GM12878 (cell line): ENCODE measurements at regions not wholly inside any gene's neighbourhood (a gene's known extent, or its start where the extent isn't known, plus 50 kb on each side); places are given as distances from the start of the nearest gene placed in this dataset.

Source experiments
- ATAC-seq: fragments of 200-7000 bp; cut with Tn5 transposase; 3 replicates; pipeline ENCODE4 v1.9.1; 2020; ENCODE audit warnings: mild to moderate bottlenecking, moderate library complexity
- BruUV-seq: library from RNA; stranded (reverse); fragments of 400-500 nt; replicated peaks from 2 replicates; lab custom pipeline; 2021; lab: Mats Ljungman, UMichigan
- CTCF ChIA-PET: fragments of 300-600 bp; sonication (Branson Sonifier 250); formaldehyde crosslinking; extraction: SDS; loops from one replicate; lab custom pipeline; 2021; ENCODE audit warnings: inconsistent platforms; lab: Yijun Ruan, JAX
- POLR2A ChIA-PET: fragments of 350-600 bp; formaldehyde crosslinking; extraction: SDS; loops from one replicate; lab custom pipeline; 2021; ENCODE audit warnings: inconsistent platforms; lab: Charles Lee
- RAD21 ChIA-PET: fragments of 300-600 bp; sonication (Branson Sonifier 250); formaldehyde crosslinking; loops from one replicate; lab custom pipeline; 2023; ENCODE audit warnings: antibody characterized with exemption; ENCODE audit not compliant: unreplicated experiment; lab: Charles Lee
- SMC1A ChIA-PET: fragments of 300-600 bp; sonication (Branson Sonifier 250); formaldehyde crosslinking; loops from one replicate; lab custom pipeline; 2023; ENCODE audit not compliant: unreplicated experiment, uncharacterized antibody; lab: Charles Lee
- DNase-seq: peaks from one replicate; pipeline ENCODE4 v3.0.0-alpha.2; 2011; ENCODE audit warnings: low read depth, low spot score
- FAIRE-seq: peaks from 3 replicates; lab custom pipeline; 2011; peaks lifted over from hg19 to GRCh38; lab: Jason Lieb, UNC
- H2AFZ ChIP-seq: 2 replicates; pipeline ENCODE4 v1.6.0; 2011; ENCODE audit warnings: low read depth, low read length, control low read depth; ENCODE audit not compliant: control insufficient read depth
- H3K27ac ChIP-seq: 2 replicates; pipeline ENCODE4 v1.5.1; 2011; ENCODE audit warnings: control low read depth; ENCODE audit not compliant: control insufficient read depth, insufficient read depth
- H3K27me3 ChIP-seq, 2 experiments: replicated peaks in 1 of 2; 2 replicates each; pipeline versions ENCODE4 v1.6.0 to v1.6.1; 2011; ENCODE audit warnings: low read length in 1 of 2; ENCODE audit not compliant: control insufficient read depth in 2 of 2, insufficient read depth in 2 of 2
- H3K36me3 ChIP-seq, 2 experiments: 2 replicates each; pipeline ENCODE4 v1.5.1; 2011; ENCODE audit warnings: low read length in 1 of 2; ENCODE audit not compliant: control insufficient read depth in 2 of 2, insufficient read depth in 2 of 2
- H3K4me1 ChIP-seq: 2 replicates; pipeline ENCODE4 v1.6.1; 2011; ENCODE audit warnings: mild to moderate bottlenecking, low read length, moderate library complexity, mixed read lengths; ENCODE audit not compliant: control insufficient read depth, insufficient read depth
- H3K4me2 ChIP-seq: 2 replicates; pipeline ENCODE4 v1.6.0; 2011; ENCODE audit warnings: control low read depth; ENCODE audit not compliant: control insufficient read depth, insufficient read depth
- H3K4me3 ChIP-seq: fragments of 200-600 bp; sonication (generic); 2 replicates; pipeline ENCODE4 v1.5.1; 2016
- H3K79me2 ChIP-seq: 2 replicates; pipeline ENCODE4 v1.6.0; 2011; ENCODE audit warnings: low read length; ENCODE audit not compliant: control insufficient read depth, insufficient read depth
- H3K9ac ChIP-seq: 2 replicates; pipeline ENCODE4 v1.8.0; 2011; ENCODE audit warnings: low read length, control low read depth, mixed read lengths; ENCODE audit not compliant: control insufficient read depth, insufficient read depth
- H3K9me3 ChIP-seq: replicated peaks from 3 replicates; pipeline ENCODE4 v1.5.1; 2011; ENCODE audit warnings: mild to moderate bottlenecking, low read length; ENCODE audit not compliant: control insufficient read depth, insufficient read depth
- H4K20me1 ChIP-seq: 2 replicates; pipeline ENCODE4 v1.6.0; 2011; ENCODE audit not compliant: control insufficient read depth, insufficient read depth
- BCL11A ChIP-seq: IDR thresholded peaks from 2 replicates; pipeline ENCODE4 v1.6.1; 2011; ENCODE audit warnings: low read depth, low read length
- CUX1 ChIP-seq: IDR thresholded peaks from 2 replicates; pipeline ENCODE4 v1.6.1; 2012; ENCODE audit warnings: improper control_type of control experiment, low read depth, low read length; ENCODE audit not compliant: insufficient replicate concordance
- ESRRA ChIP-seq: IDR thresholded peaks from 2 replicates; pipeline ENCODE4 v1.6.1; 2012; ENCODE audit warnings: mild to moderate bottlenecking, low read length, improper control_type of control experiment
- FOXK2 ChIP-seq: fragments of 450-650 bp; IDR thresholded peaks from 2 replicates; pipeline ENCODE4 v1.6.1; 2017; ENCODE audit warnings: mild to moderate bottlenecking, moderate library complexity
- HDGF ChIP-seq: fragments of 450-650 bp; IDR thresholded peaks from 2 replicates; pipeline ENCODE4 v1.6.1; 2016; ENCODE audit warnings: antibody characterized with exemption
- KAT2A ChIP-seq: conservative IDR thresholded peaks from 2 replicates; pipeline ENCODE4 v1.6.1; 2011; ENCODE audit warnings: low read depth, low read length; ENCODE audit not compliant: control insufficient read depth
- MEF2A ChIP-seq: IDR thresholded peaks from 2 replicates; pipeline ENCODE4 v1.6.1; 2011; ENCODE audit warnings: low read depth, mild to moderate bottlenecking, low read length, moderate library complexity; ENCODE audit not compliant: insufficient read depth
- NFXL1 ChIP-seq: fragments of 450-650 bp; IDR thresholded peaks from 2 replicates; pipeline ENCODE4 v1.6.1; 2017; ENCODE audit warnings: antibody characterized with exemption, mild to moderate bottlenecking, borderline replicate concordance
- NR2C2 ChIP-seq: IDR thresholded peaks from 2 replicates; pipeline ENCODE4 v1.6.1; 2011; ENCODE audit warnings: borderline replicate concordance, low read depth; ENCODE audit not compliant: control insufficient read depth, insufficient read length
- NRF1 ChIP-seq: conservative IDR thresholded peaks from 2 replicates; pipeline ENCODE4 v1.6.1; 2011; ENCODE audit warnings: mild to moderate bottlenecking, low read depth, low read length, improper control_type of control experiment
- RELA ChIP-seq: fragments of 450-650 bp; IDR thresholded peaks from 2 replicates; pipeline ENCODE4 v1.8.0; 2014; ENCODE audit warnings: borderline replicate concordance; ENCODE audit not compliant: partially characterized antibody
- TAF1 ChIP-seq: IDR thresholded peaks from 2 replicates; pipeline ENCODE4 v1.6.1; 2011; ENCODE audit warnings: mild to moderate bottlenecking, low read depth, low read length, borderline replicate concordance
- WGBS: methylation state at CpG from one replicate; pipeline ENCODE4 v1.1.6; 2016; ENCODE audit warnings: low lambda C conversion rate; ENCODE audit not compliant: insufficient replicate concordance, insufficient coverage; ENCODE audit errors: missing lambda C conversion rate; 5-methylcytosine and 5-hydroxymethylcytosine counted together
- in situ Hi-C: fragments of 300-500 bp; cut with MboI; formaldehyde crosslinking; loops from 9 replicates; pipeline ENCODE4 v1.14.3; 2018; ENCODE audit warnings: mixed read lengths
- intact Hi-C: fragments of 100-400 bp; cut with micrococcal nuclease; formaldehyde crosslinking; loops from one replicate; pipeline ENCODE4 v1.14.2; 2022; ENCODE audit not compliant: unreplicated experiment
- TF ChIP-seq, protein P1 (sequence below): fragments of 450-650 bp; IDR thresholded peaks from 2 replicates; pipeline ENCODE4 v1.6.1; 2017; ENCODE audit warnings: mild to moderate bottlenecking, low read depth, inconsistent platforms; ENCODE audit not compliant: poor library complexity, severe bottlenecking
- TF ChIP-seq, protein P2 (sequence below): fragments of 450-650 bp; IDR thresholded peaks from 2 replicates; pipeline ENCODE4 v1.6.1; 2017; ENCODE audit warnings: mild to moderate bottlenecking
- TF ChIP-seq, protein P3 (sequence below): IDR thresholded peaks from 2 replicates; pipeline ENCODE4 v1.6.1; 2011; ENCODE audit warnings: low read depth, low read length, improper control_type of control experiment, borderline replicate concordance

GRCh38 chr21:18902660-18903059 lies 499.1 kb upstream of the TMPRSS15 start:
- H4K20me1 ChIP-seq = no peaks in the 10 kb centered on the region
- ChIA-PET CTCF (no interaction called here), POLR2A (no interaction called here), SMC1A (interaction anchor here (1.0 kb wide), 1 partner anchor 9 kb away, joined by 3 read pairs; no protein-coding TSS in a partner anchor), RAD21 (no interaction called here)
- no peak overlapping the region for H3K9ac ChIP-seq
- H3K27ac ChIP-seq = no peak overlapping the region
- no peak overlapping the region for H3K4me2 ChIP-seq
- no peak for ATAC-seq
- no peaks in the 10 kb centered on the region for H3K9me3 ChIP-seq
- no peak overlapping the region for H2AFZ ChIP-seq
- no peak for DNase-seq
- BruUV-seq = no TSS peak
- no peak for FAIRE-seq
- in situ Hi-C loops (no loop called here), intact Hi-C loops (no loop called here)
- WGBS = 18% methylated on average over 3 of the region's 3 CpGs
- no peaks in the 10 kb centered on the region for H3K36me3 ChIP-seq
- H3K27me3 ChIP-seq = no peaks in the 10 kb centered on the region
- H3K4me3 ChIP-seq = no peak overlapping the region
- no peaks in the 10 kb centered on the region for H3K4me1 ChIP-seq
- no peaks in the 10 kb centered on the region for H3K79me2 ChIP-seq
- TF ChIP-seq HDGF (no peak), TAF1 (no peak), ESRRA (no peak), CUX1 (no peak), RELA (no peak), NFXL1 (no peak), NR2C2 (no peak), MEF2A (no peak), KAT2A (no peak), BCL11A (no peak), FOXK2 (no peak), NRF1 (no peak)
- TF ChIP-seq, protein P1, sequence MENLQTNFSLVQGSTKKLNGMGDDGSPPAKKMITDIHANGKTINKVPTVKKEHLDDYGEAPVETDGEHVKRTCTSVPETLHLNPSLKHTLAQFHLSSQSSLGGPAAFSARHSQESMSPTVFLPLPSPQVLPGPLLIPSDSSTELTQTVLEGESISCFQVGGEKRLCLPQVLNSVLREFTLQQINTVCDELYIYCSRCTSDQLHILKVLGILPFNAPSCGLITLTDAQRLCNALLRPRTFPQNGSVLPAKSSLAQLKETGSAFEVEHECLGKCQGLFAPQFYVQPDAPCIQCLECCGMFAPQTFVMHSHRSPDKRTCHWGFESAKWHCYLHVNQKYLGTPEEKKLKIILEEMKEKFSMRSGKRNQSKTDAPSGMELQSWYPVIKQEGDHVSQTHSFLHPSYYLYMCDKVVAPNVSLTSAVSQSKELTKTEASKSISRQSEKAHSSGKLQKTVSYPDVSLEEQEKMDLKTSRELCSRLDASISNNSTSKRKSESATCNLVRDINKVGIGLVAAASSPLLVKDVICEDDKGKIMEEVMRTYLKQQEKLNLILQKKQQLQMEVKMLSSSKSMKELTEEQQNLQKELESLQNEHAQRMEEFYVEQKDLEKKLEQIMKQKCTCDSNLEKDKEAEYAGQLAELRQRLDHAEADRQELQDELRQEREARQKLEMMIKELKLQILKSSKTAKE = no peak
- TF ChIP-seq, protein P2, sequence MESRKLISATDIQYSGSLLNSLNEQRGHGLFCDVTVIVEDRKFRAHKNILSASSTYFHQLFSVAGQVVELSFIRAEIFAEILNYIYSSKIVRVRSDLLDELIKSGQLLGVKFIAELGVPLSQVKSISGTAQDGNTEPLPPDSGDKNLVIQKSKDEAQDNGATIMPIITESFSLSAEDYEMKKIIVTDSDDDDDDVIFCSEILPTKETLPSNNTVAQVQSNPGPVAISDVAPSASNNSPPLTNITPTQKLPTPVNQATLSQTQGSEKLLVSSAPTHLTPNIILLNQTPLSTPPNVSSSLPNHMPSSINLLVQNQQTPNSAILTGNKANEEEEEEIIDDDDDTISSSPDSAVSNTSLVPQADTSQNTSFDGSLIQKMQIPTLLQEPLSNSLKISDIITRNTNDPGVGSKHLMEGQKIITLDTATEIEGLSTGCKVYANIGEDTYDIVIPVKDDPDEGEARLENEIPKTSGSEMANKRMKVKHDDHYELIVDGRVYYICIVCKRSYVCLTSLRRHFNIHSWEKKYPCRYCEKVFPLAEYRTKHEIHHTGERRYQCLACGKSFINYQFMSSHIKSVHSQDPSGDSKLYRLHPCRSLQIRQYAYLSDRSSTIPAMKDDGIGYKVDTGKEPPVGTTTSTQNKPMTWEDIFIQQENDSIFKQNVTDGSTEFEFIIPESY = no peak
- TF ChIP-seq, protein P3, sequence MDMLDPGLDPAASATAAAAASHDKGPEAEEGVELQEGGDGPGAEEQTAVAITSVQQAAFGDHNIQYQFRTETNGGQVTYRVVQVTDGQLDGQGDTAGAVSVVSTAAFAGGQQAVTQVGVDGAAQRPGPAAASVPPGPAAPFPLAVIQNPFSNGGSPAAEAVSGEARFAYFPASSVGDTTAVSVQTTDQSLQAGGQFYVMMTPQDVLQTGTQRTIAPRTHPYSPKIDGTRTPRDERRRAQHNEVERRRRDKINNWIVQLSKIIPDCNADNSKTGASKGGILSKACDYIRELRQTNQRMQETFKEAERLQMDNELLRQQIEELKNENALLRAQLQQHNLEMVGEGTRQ = no peak
